Brain microvascular endothelial cell (primary cell): ENCODE measurements at regions not wholly inside any gene's neighbourhood (a gene's known extent, or its start where the extent isn't known, plus 50 kb on each side); places are given as distances from the start of the nearest gene placed in this dataset.

ENCODE experiments used
- DNase-seq: peaks from one replicate; pipeline ENCODE4 v3.0.0-alpha.2; 2020
- H3K27ac ChIP-seq: fragments of 250-450 bp; sonication (Bioruptor Pico); 2 replicates; pipeline ENCODE4 v1.5.1; 2020; ENCODE audit warnings: mild to moderate bottlenecking, moderate library complexity
- H3K27me3 ChIP-seq: fragments of 250-450 bp; sonication (Bioruptor Pico); replicated peaks from 2 replicates; pipeline ENCODE4 v1.5.1; 2020; ENCODE audit warnings: mild to moderate bottlenecking
- H3K36me3 ChIP-seq: fragments of 250-450 bp; sonication (Bioruptor Pico); replicated peaks from 2 replicates; pipeline ENCODE4 v1.5.1; 2020; ENCODE audit warnings: mild to moderate bottlenecking
- H3K4me3 ChIP-seq: 2 replicates; pipeline ENCODE4 v1.5.1; 2011; ENCODE audit warnings: low read depth, mild to moderate bottlenecking, control low read depth, low read length, moderate library complexity
- in situ Hi-C: cut with HindIII; loops from 2 replicates; pipeline ENCODE4 v1.10.0; 2017; ENCODE audit warnings: low sequenced_read_pairs, low pct_ligation_motif_present
- TF ChIP-seq, protein P1 (sequence below): IDR thresholded peaks from 2 replicates; pipeline ENCODE4 v1.5.1; 2011; ENCODE audit warnings: low read depth, mild to moderate bottlenecking, moderate library complexity, low read length, control low read depth, inconsistent platforms; ENCODE audit errors: missing control alignments

DNA sequence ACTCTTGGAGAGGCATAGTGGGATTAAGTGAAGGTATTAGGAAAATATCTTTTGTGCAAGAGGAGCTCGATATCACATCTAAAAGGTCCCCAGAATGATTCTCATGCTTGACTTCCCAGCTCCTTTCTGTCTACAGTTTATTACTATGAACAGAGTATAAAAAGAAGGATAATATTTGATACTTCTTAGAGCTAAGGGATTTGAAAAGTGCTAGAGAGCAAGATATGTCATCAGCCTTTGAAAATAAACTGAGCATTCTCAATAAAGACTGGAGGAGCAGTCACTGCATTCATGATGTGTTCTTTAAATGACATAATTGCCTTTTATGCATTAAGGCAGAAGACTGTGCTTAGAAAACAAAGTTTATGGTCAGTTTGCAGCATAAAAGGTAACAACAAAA is 543.2 kb upstream of the NRXN1 start:
- DNase-seq, result no peak
- in situ Hi-C loops, result no loop called here
- TF ChIP-seq, protein P1, sequence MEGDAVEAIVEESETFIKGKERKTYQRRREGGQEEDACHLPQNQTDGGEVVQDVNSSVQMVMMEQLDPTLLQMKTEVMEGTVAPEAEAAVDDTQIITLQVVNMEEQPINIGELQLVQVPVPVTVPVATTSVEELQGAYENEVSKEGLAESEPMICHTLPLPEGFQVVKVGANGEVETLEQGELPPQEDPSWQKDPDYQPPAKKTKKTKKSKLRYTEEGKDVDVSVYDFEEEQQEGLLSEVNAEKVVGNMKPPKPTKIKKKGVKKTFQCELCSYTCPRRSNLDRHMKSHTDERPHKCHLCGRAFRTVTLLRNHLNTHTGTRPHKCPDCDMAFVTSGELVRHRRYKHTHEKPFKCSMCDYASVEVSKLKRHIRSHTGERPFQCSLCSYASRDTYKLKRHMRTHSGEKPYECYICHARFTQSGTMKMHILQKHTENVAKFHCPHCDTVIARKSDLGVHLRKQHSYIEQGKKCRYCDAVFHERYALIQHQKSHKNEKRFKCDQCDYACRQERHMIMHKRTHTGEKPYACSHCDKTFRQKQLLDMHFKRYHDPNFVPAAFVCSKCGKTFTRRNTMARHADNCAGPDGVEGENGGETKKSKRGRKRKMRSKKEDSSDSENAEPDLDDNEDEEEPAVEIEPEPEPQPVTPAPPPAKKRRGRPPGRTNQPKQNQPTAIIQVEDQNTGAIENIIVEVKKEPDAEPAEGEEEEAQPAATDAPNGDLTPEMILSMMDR, result no peak
- no peak overlapping the region for H3K27ac ChIP-seq
- H3K36me3 ChIP-seq, result no peaks in the 10 kb centered on the region
- H3K27me3 ChIP-seq, result no peaks in the 10 kb centered on the region
- H3K4me3 ChIP-seq, result no peak overlapping the region

DNA sequence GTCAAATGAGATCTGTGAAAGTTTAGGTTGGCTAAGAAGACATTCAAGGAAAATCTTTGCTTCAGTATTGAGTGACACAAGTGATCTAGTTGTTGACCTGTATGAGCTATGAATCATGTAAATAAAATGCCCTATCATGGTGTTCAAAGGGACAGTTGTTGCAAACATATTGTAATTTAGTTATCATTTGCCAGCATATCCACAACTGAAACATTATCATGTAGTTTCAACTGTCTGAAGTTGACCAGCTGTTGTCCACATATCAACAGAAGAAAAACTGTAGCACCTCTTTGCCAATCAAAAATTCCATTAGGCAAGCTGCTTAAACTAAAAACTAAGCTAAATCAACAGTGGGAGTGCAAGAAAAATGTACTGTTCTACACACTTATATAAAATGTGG is 527.1 kb upstream of the NRXN1 start:
- H3K36me3 ChIP-seq, result no peaks in the 10 kb centered on the region
- no peak for DNase-seq
- H3K27ac ChIP-seq, result no peak overlapping the region
- no peaks in the 10 kb centered on the region for H3K27me3 ChIP-seq
- no peak overlapping the region for H3K4me3 ChIP-seq
- TF ChIP-seq, protein P1, result no peak
- in situ Hi-C loops, result no loop called here

DNA sequence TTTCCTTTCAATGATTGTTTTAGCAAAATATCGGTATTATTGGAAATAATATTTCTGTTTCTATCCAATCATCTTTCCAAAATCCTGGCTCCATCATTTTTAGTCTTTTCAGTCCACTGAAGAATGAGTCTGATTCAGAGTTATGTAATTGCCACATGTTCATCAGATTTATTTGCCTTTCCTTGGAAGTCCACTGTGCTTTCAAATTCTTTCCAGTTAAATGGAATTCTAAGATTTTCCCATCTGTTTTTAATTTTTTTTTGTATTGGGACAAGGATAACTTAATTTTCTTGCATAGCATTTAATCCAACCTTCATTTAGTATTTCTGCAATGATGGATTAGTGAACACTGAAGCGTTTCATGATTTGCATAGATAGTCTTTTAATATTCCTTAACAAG is 521.5 kb upstream of the NRXN1 start:
- Histone ChIP-seq H3K36me3 (no peaks in the 10 kb centered on the region), H3K27me3 (no peaks in the 10 kb centered on the region), H3K27ac (no peak overlapping the region), H3K4me3 (no peak overlapping the region)
- TF ChIP-seq, protein P1, result no peak
- DNase-seq, result no peak
- in situ Hi-C loops, result no loop called here

DNA sequence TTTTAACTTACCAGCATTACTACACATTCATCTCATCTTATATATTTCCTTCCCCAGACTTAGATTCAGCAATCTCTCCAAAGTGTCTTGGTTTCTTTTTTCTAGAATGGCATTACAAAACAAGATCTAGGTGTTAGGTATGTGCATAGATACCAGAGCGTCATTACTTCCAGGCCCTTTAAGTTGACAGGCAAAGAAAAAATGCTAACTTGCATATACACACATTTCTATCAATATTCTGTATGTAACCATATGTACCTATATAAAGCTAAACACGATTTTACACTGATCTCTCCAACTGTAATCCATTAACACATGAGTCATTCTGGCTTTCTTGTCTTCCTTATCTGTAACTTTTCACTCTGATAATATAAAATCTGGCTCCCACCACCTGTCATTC is 503.8 kb upstream of the NRXN1 start:
- in situ Hi-C loops, result no loop called here
- Histone ChIP-seq H3K36me3 (no peaks in the 10 kb centered on the region), H3K27me3 (no peaks in the 10 kb centered on the region), H3K27ac (no peak overlapping the region), H3K4me3 (no peak overlapping the region)
- no peak for DNase-seq
- TF ChIP-seq, protein P1, result no peak

DNA sequence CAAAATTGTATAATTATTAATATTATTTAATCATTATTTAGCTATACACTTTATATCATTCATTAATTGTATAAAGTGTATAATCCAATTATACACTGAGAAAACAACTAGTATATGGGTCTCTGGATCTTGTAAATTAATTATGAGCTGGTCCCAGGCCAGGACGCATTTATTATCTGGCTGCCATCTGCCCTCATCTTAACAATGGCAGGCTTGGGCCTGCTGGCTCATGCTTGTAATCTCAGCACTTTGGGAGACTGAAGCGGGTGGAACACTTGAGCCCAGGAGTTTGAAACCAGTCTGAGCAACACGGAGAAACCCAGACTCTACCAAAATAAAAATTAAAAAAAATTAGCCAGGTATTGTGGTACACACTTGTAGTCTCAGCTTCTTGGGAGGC is 502.2 kb upstream of the NRXN1 start:
- H3K4me3 ChIP-seq, result no peak overlapping the region
- in situ Hi-C loops, result no loop called here
- TF ChIP-seq, protein P1, result no peak
- DNase-seq, result no peak
- H3K27ac ChIP-seq, result no peak overlapping the region
- H3K27me3 ChIP-seq, result no peaks in the 10 kb centered on the region
- no peaks in the 10 kb centered on the region for H3K36me3 ChIP-seq

DNA sequence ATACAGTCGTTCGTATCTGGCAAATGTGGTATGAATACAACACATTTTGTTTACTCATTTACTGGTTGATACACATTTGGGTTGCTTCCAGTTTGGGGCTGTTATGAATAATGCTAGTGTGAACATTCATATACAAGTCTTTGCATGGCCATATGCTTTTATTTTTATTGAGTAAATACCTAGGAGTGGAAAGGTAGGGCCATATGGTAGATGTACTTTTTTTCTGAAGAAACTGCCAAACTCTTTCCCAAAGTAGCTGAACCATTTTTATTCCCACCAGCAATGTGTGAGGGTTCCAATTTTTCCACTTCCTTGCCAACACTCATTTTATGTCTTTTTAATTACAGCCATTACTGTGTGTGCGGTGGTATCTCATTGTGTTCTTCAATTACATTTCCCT is 496.2 kb upstream of the NRXN1 start:
- Histone ChIP-seq H3K4me3 (no peak overlapping the region), H3K36me3 (no peaks in the 10 kb centered on the region), H3K27ac (no peak overlapping the region), H3K27me3 (no peaks in the 10 kb centered on the region)
- TF ChIP-seq, protein P1, result no peak
- in situ Hi-C loops, result no loop called here
- DNase-seq, result no peak
